BLaER1 treated with 17β-estradiol and CSF1 and Interleukin-3, amounts not matched to agents 10 nM and 100 nM (cell line): ENCODE measurements at regions not wholly inside any gene's neighbourhood (a gene's known extent, or its start where the extent isn't known, plus 50 kb on each side); places are given as distances from the start of the nearest gene placed in this dataset.

Experiments used
- H3K27ac ChIP-seq, 11 experiments: shearing (Covaris generic); formaldehyde crosslinking; 2 replicates each; pipeline ENCODE4 v1.8.1; 2022
- H3K27me3 ChIP-seq, 11 experiments: shearing (Covaris generic); formaldehyde crosslinking; 2 replicates each; pipeline ENCODE4 v1.8.1; 2022
- H3K36me3 ChIP-seq, 11 experiments: shearing (Covaris generic); formaldehyde crosslinking; 2 replicates each; pipeline ENCODE4 v1.8.1; 2022
- H3K4me1 ChIP-seq, 10 experiments: shearing (Covaris generic); formaldehyde crosslinking; 2 replicates each; pipeline ENCODE4 v1.8.1; 2022
- H3K4me2 ChIP-seq, 11 experiments: shearing (Covaris generic); formaldehyde crosslinking; 2 replicates each; pipeline ENCODE4 v1.8.1; 2022
- H3K4me3 ChIP-seq, 10 experiments: shearing (Covaris generic); formaldehyde crosslinking; 2 replicates each; pipeline ENCODE4 v1.8.1; 2022
- H3K9ac ChIP-seq, 11 experiments: shearing (Covaris generic); formaldehyde crosslinking; 2 replicates each; pipeline ENCODE4 v1.8.1; 2022
- H3K9me3 ChIP-seq, 11 experiments: shearing (Covaris generic); formaldehyde crosslinking; replicated peaks in 1 of 11; 2 replicates each; pipeline ENCODE4 v1.8.1; 2022
- H4K20me1 ChIP-seq, 11 experiments: shearing (Covaris generic); formaldehyde crosslinking; 2 replicates each; pipeline ENCODE4 v1.8.1; 2022
- Cebpa-rat ChIP-seq, 11 experiments: shearing (Covaris generic); IDR thresholded peaks; 2 replicates each; pipeline ENCODE4 v1.8.1; 2022

DNA sequence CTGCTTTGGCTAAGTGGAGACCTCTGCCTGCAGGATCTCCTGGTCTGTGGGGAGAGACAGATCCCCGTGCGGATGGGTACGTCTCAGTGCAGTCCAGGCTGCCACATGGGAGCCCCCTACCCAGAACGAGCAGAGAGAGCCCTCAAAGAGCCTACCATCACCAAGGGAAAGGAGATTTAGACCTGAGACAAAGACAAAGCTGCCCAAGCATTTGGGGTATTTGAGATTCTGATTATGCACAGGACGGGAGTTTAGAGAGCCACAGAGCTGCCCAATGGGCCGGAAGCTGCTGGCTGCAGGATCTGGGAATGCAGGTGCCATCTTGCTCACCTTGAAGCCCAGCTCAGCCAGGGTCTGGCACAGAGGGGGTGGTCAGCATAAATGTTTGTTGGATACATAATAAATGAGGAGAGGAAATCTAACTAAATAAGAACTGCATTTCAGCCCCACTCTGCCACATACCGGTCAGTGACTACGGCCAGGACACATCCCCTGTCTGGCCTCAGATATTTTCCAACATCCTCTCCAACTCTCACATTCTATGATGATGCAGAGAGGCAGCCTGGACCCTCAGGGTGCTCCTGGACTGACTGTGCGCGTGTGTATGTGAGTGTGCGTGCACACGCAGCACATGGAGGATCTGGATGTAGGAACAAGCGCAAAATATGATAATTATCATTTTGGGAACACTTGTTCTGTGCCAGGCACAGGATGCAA is 157.8 kb downstream of the FGF18 start:
- H3K4me3 ChIP-seq: no peak overlapping the region
- H3K9ac ChIP-seq: no peak overlapping the region
- no peak overlapping the region for H3K4me2 ChIP-seq
- no peaks in the 10 kb centered on the region for H3K36me3 ChIP-seq
- H3K4me1 ChIP-seq: peaks cover 0 to 16% (median 12%) of the 10 kb centered on the region in 10 experiments; a peak in 15 of 20 replicates
- H3K27me3 ChIP-seq: no peaks in the 10 kb centered on the region
- peaks cover 0 to 11% (median 7%) of the 10 kb centered on the region in 11 experiments; a peak in 10 of 22 replicates for H3K9me3 ChIP-seq
- no peak for TF ChIP-seq Cebpa-rat (IDR thresholded peaks at IDR 0.05)
- H4K20me1 ChIP-seq: no peaks in the 10 kb centered on the region
- no peak overlapping the region for H3K27ac ChIP-seq

DNA sequence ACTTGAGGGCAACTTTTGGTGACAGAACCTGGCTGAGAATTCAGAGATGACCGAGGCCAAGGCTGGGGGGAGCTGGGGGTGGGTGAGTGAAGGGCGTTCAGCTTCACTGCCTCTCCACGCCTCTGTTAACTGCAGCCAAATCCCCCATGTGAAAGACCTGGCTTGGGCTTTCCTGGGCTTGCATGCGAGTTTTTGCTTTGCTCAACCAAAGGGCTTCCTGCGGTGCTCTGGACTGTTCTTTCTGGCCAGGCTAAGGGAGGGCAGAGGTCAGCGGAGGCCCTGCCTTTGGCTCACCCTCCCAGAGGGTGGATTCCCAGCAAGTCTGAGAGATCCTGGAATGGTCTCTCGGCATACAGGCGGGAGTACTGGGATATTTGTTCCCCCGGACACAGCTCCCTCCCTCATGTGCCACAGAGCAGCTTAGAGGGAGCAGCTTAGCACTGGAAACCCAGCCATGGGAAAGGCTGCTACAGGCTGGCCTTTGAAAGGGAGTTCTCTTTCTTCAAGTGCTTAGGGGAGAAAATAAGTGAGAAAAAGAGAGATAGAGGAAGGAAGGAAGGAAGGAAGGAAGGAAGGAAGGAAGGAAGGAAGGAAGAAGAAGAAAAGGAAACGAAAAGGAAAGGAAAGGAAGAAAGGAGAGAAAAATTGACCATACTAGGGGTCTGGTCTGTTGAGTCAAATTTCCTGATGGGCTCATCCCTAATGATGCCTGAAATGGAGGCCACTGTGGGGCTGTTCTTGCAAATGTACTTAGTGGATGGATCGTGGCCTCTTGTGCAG is 158.8 kb downstream of the FGF18 start:
- Histone ChIP-seq H3K4me1 (peaks cover 0 to 16% (median 12%) of the 10 kb centered on the region in 10 experiments; a peak in 15 of 20 replicates), H4K20me1 (no peaks in the 10 kb centered on the region), H3K4me2 (peak overlapping the region in 9 of 11 experiments; percentile 14 to 59 (median 47); a peak in 14 of 22 replicates), H3K9me3 (peaks cover 0 to 11% (median 7%) of the 10 kb centered on the region in 11 experiments; a peak in 10 of 22 replicates), H3K36me3 (no peaks in the 10 kb centered on the region), H3K27me3 (no peaks in the 10 kb centered on the region), H3K27ac (no peak overlapping the region), H3K4me3 (no peak overlapping the region), H3K9ac (no peak overlapping the region)
- no peak for TF ChIP-seq Cebpa-rat (IDR thresholded peaks at IDR 0.05)

- H3K4me1 ChIP-seq: peaks cover 0 to 16% (median 12%) of the 10 kb centered on the region in 10 experiments; a peak in 15 of 20 replicates
- H3K27ac ChIP-seq: no peak overlapping the region
- no peak overlapping the region for H3K9ac ChIP-seq
- no peaks in the 10 kb centered on the region for H4K20me1 ChIP-seq
- no peak overlapping the region for H3K4me3 ChIP-seq
- H3K9me3 ChIP-seq: peaks cover 0 to 11% (median 7%) of the 10 kb centered on the region in 11 experiments; a peak in 10 of 22 replicates
- TF ChIP-seq Cebpa-rat (IDR thresholded peaks at IDR 0.05): no peak
- no peaks in the 10 kb centered on the region for H3K36me3 ChIP-seq
- peak overlapping the region in 8 of 11 experiments; percentile 14 to 59 (median 48); a peak in 11 of 22 replicates for H3K4me2 ChIP-seq
- no peaks in the 10 kb centered on the region for H3K27me3 ChIP-seq
Measured at GRCh38 chr5:171578829-171579491, 159.5 kb downstream of the FGF18 start.

GRCh38 chr5:171579976-171580411 is 160.5 kb downstream of the FGF18 start:
- H3K9ac ChIP-seq: no peak overlapping the region
- H3K36me3 ChIP-seq: no peaks in the 10 kb centered on the region
- H3K4me2 ChIP-seq: no peak overlapping the region
- no peak for TF ChIP-seq Cebpa-rat (IDR thresholded peaks at IDR 0.05)
- H3K4me3 ChIP-seq: no peak overlapping the region
- no peaks in the 10 kb centered on the region for H4K20me1 ChIP-seq
- H3K9me3 ChIP-seq: peaks cover 0 to 11% (median 7%) of the 10 kb centered on the region in 11 experiments; a peak in 10 of 22 replicates
- H3K27me3 ChIP-seq: no peaks in the 10 kb centered on the region
- no peak overlapping the region for H3K27ac ChIP-seq
- peaks cover 0 to 16% (median 12%) of the 10 kb centered on the region in 10 experiments; a peak in 15 of 20 replicates for H3K4me1 ChIP-seq

GRCh38 chr5:171580502-171581265 is 161.2 kb downstream of the FGF18 start:
- peaks cover 0 to 7% (median 5%) of the 10 kb centered on the region in 11 experiments; a peak in 10 of 22 replicates for H3K9me3 ChIP-seq
- H3K4me1 ChIP-seq: peaks cover 0 to 16% (median 12%) of the 10 kb centered on the region in 10 experiments; a peak in 15 of 20 replicates
- H3K27me3 ChIP-seq: no peaks in the 10 kb centered on the region
- no peak overlapping the region for H3K4me2 ChIP-seq
- no peak overlapping the region for H3K9ac ChIP-seq
- H4K20me1 ChIP-seq: no peaks in the 10 kb centered on the region
- TF ChIP-seq Cebpa-rat (IDR thresholded peaks at IDR 0.05): no peak
- H3K27ac ChIP-seq: no peak overlapping the region
- no peaks in the 10 kb centered on the region for H3K36me3 ChIP-seq
- no peak overlapping the region for H3K4me3 ChIP-seq

DNA sequence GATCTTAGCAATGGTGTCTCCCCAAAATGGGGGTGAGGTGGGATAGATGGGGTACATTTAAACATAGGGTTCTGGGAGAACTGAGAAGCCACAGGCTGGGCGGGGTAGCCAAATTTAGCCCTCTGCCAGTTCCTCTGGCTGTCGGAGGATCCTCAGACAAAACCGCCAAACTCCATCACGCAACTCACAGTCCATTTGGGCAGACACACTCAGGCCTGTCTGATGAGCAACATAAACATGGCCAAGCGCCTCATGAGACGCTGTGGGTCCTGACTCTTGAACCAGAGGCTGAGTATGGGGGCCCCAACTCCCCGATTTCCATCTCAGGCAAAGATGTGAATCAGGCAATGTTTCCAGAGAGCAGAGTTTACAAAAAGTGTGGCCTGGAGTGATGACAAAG is 162.3 kb downstream of the FGF18 start:
- Histone ChIP-seq H3K36me3 (no peaks in the 10 kb centered on the region), H3K4me1 (peaks cover 0 to 16% (median 12%) of the 10 kb centered on the region in 10 experiments; a peak in 15 of 20 replicates), H3K9ac (no peak overlapping the region), H3K4me3 (no peak overlapping the region), H3K4me2 (no peak overlapping the region), H3K9me3 (no peaks in the 10 kb centered on the region), H4K20me1 (no peaks in the 10 kb centered on the region), H3K27me3 (no peaks in the 10 kb centered on the region), H3K27ac (no peak overlapping the region)
- no peak for TF ChIP-seq Cebpa-rat (IDR thresholded peaks at IDR 0.05)

DNA sequence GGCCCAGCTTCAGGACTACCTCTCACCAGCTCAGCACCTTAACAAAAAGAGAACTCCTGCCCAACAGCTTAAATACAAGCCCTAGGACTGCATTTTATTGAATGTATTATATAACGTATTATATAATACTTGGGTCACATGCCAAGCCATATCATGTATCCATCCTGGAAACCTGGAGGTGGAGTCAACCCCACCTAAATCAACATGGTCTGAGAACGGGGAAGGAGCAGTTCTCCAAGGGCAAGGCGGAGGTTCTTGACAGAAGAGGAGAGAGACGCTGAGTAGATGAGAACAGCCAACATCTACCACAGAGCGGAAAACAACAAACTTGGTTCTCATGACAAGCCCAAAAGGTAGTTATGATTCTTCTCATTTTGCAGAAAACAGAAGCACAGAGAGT is 163.4 kb downstream of the FGF18 start:
- H3K4me2 ChIP-seq: no peak overlapping the region
- peaks cover 0 to 14% (median 10%) of the 10 kb centered on the region in 10 experiments; a peak in 15 of 20 replicates for H3K4me1 ChIP-seq
- H3K9me3 ChIP-seq: no peaks in the 10 kb centered on the region
- no peaks in the 10 kb centered on the region for H3K27me3 ChIP-seq
- TF ChIP-seq Cebpa-rat (IDR thresholded peaks at IDR 0.05): no peak
- no peak overlapping the region for H3K4me3 ChIP-seq
- H3K27ac ChIP-seq: no peak overlapping the region
- H4K20me1 ChIP-seq: no peaks in the 10 kb centered on the region
- no peak overlapping the region for H3K9ac ChIP-seq
- no peaks in the 10 kb centered on the region for H3K36me3 ChIP-seq

- TF ChIP-seq Cebpa-rat (IDR thresholded peaks at IDR 0.05): no peak
- H3K27me3 ChIP-seq: no peaks in the 10 kb centered on the region
- no peak overlapping the region for H3K27ac ChIP-seq
- H3K9me3 ChIP-seq: no peaks in the 10 kb centered on the region
- H3K4me3 ChIP-seq: no peak overlapping the region
- H3K9ac ChIP-seq: no peak overlapping the region
- H3K4me1 ChIP-seq: no peaks in the 10 kb centered on the region
- no peak overlapping the region for H3K4me2 ChIP-seq
- H4K20me1 ChIP-seq: no peaks in the 10 kb centered on the region
- no peaks in the 10 kb centered on the region for H3K36me3 ChIP-seq
Measured at GRCh38 chr5:171585981-171586380, 166.5 kb downstream of the FGF18 start.
